NCI-H1092 (cell line): ENCODE measurements at regions not wholly inside any gene's neighbourhood (a gene's known extent, or its start where the extent isn't known, plus 50 kb on each side); places are given as distances from the start of the nearest gene placed in this dataset.
"Not testable (repeated sequence)": the region's sequence is repeated elsewhere in the genome, so short reads cannot be mapped to it uniquely, and the experiment has no call there.

Experiments used
- DNase-seq: peaks from one replicate; lab custom pipeline; 2025; lab: John Stamatoyannopoulos, UW

- no peak for DNase-seq
Measured at GRCh38 chr12:72162875-72163274, 109.3 kb upstream of the TRHDE start.

- DNase-seq, result no peak
Measured at GRCh38 chr12:72168851-72169250, 103.3 kb upstream of the TRHDE start.

- no peak for DNase-seq
Measured at GRCh38 chr12:72173974-72174373, 98.2 kb upstream of the TRHDE start.

- no peak for DNase-seq
Measured at GRCh38 chr12:72178244-72178643, 93.9 kb upstream of the TRHDE start.

GRCh38 chr12:72178871-72179270, 93.3 kb upstream of the TRHDE start:
- no peak for DNase-seq

GRCh38 chr12:72179841-72180240, 92.3 kb upstream of the TRHDE start:
- DNase-seq, result no peak

- DNase-seq, result not testable (repeated sequence)
Measured at GRCh38 chr12:72184971-72185533, 87.1 kb upstream of the TRHDE start.

- DNase-seq, result no peak
Measured at GRCh38 chr12:72189266-72189665, 82.9 kb upstream of the TRHDE start.

GRCh38 chr12:72191761-72192160, 80.4 kb upstream of the TRHDE start:
- DNase-seq, result no peak

GRCh38 chr12:72197790-72198189, 74.4 kb upstream of the TRHDE start:
- DNase-seq, result no peak

- DNase-seq, result no peak
Measured at GRCh38 chr12:72201457-72201856, 70.7 kb upstream of the TRHDE start.

- DNase-seq, result no peak
Measured at GRCh38 chr12:72203764-72204335, 68.3 kb upstream of the TRHDE start.

- no peak for DNase-seq
Measured at GRCh38 chr12:72207079-72207478, 65.1 kb upstream of the TRHDE start.

- DNase-seq, result no peak
Measured at GRCh38 chr12:72207486-72208409, 64.4 kb upstream of the TRHDE start.

GRCh38 chr12:72209086-72209485, 63.1 kb upstream of the TRHDE start:
- DNase-seq, result no peak

- no peak for DNase-seq
Measured at GRCh38 chr12:72214163-72214562, 58.0 kb upstream of the TRHDE start.

- not testable (repeated sequence) for DNase-seq
Measured at GRCh38 chr12:72215287-72215686, 56.9 kb upstream of the TRHDE start.

- DNase-seq, result no peak
Measured at GRCh38 chr12:72219937-72220336, 52.2 kb upstream of the TRHDE start.
